ENCODE measurements at regions not wholly inside any gene's neighbourhood (a gene's known extent, or its start where the extent isn't known, plus 50 kb on each side); places are given as distances from the start of the nearest gene placed in this dataset.

DNA sequence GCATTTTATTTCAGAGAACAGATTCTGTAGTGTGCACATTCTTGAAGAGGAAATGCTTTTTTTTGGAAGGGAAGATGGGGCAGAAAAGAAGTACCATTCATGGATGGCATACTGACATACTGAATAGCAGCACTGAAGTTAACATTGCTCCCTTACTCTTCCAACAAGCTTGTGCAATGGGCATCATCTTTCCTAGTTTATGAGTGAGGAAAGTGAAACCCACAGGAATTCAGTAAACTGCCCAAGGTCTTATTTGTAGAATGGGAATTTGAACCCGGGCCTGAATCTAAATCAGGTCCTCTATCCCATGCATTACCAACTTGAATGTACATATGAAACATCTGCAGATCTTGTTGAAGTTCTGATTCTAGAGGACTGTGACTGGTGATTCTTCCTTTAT is 215.7 kb upstream of the FGGY start:
- Mint-ChIP-seq H3K9me3 (ENCODE audit: unreplicated experiment) (peaks cover 3% of the 10 kb centered on the region), H3K27ac (ENCODE audit: unreplicated experiment) (no peak overlapping the region), H3K4me3 (ENCODE audit: unreplicated experiment) (no peak overlapping the region), H3K4me1 (ENCODE audit: low read depth, unreplicated experiment) (peaks cover 33% of the 10 kb centered on the region), H3K36me3 (ENCODE audit: low read depth, unreplicated experiment) (no peaks in the 10 kb centered on the region), H3K27me3 (ENCODE audit: low read depth, unreplicated experiment) (no peaks in the 10 kb centered on the region)
- Histone ChIP-seq H2AFZ (ENCODE audit: low read depth, low read length) (no peak overlapping the region), H3K79me2 (ENCODE audit: insufficient read depth, low read length) (no peaks in the 10 kb centered on the region), H3K27ac (ENCODE audit: low read depth, low read length) (no peak overlapping the region), H3K4me2 (ENCODE audit: low read length) (no peak overlapping the region), H3K36me3 (ENCODE audit: insufficient read depth, low read length) (no peaks in the 10 kb centered on the region), H3K4me3 (ENCODE audit: insufficient read depth, low read depth, low read length) (no peak overlapping the region), H3K9me3 (ENCODE audit: insufficient read depth, low read depth, low read length) (no peaks in the 10 kb centered on the region), H3K4me1 (ENCODE audit: insufficient read depth, low read length) (peaks cover 23% of the 10 kb centered on the region), H4K20me1 (ENCODE audit: insufficient read depth, low read length) (no peaks in the 10 kb centered on the region), H3K9ac (ENCODE audit: low read length) (no peak overlapping the region), H3K27me3 (ENCODE audit: insufficient read depth, low read length) (no peaks in the 10 kb centered on the region)
- FAIRE-seq (no peak), DNase-seq (ENCODE audit: low read depth) (no peak)
- TF ChIP-seq, protein P1, sequence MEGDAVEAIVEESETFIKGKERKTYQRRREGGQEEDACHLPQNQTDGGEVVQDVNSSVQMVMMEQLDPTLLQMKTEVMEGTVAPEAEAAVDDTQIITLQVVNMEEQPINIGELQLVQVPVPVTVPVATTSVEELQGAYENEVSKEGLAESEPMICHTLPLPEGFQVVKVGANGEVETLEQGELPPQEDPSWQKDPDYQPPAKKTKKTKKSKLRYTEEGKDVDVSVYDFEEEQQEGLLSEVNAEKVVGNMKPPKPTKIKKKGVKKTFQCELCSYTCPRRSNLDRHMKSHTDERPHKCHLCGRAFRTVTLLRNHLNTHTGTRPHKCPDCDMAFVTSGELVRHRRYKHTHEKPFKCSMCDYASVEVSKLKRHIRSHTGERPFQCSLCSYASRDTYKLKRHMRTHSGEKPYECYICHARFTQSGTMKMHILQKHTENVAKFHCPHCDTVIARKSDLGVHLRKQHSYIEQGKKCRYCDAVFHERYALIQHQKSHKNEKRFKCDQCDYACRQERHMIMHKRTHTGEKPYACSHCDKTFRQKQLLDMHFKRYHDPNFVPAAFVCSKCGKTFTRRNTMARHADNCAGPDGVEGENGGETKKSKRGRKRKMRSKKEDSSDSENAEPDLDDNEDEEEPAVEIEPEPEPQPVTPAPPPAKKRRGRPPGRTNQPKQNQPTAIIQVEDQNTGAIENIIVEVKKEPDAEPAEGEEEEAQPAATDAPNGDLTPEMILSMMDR (IDR thresholded peaks at IDR 0.05; ENCODE audit: insufficient read depth, low read depth, low read length) = no peak
- no peak for TF ChIP-seq EZH2 (IDR thresholded peaks at IDR 0.05; ENCODE audit: insufficient read depth, low read length)

DNA sequence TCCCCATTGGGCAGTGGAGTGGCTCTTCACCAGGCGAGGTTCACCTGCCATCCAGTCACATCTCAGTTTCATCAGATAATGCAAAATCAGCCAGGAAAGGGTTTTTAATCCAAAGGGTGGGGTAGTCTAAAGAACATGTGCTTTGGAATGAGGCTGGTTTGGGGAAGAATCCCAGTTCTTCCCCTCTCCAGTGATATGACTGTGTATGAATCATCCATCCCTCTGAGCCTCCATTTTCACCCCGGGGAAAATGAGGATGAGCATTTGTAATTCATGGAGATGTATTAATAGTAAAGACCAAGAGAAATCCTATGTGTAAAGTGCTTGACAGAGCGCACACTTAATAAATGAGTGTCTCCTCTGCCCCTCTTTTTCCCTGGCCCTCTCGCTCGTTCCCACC is 215.1 kb upstream of the FGGY start:
- no peaks in the 10 kb centered on the region for H3K9me3 ChIP-seq (ENCODE audit: insufficient read depth, low read depth, low read length)
- no peaks in the 10 kb centered on the region for H3K27me3 ChIP-seq (ENCODE audit: insufficient read depth, low read length)
- peaks cover 33% of the 10 kb centered on the region for H3K4me1 Mint-ChIP-seq (ENCODE audit: low read depth, unreplicated experiment)
- no peaks in the 10 kb centered on the region for H3K79me2 ChIP-seq (ENCODE audit: insufficient read depth, low read length)
- H3K36me3 Mint-ChIP-seq (ENCODE audit: low read depth, unreplicated experiment) = no peaks in the 10 kb centered on the region
- H3K9ac ChIP-seq (ENCODE audit: low read length) = no peak overlapping the region
- no peak for TF ChIP-seq EZH2 (IDR thresholded peaks at IDR 0.05; ENCODE audit: insufficient read depth, low read length)
- TF ChIP-seq, protein P1 (IDR thresholded peaks at IDR 0.05; ENCODE audit: insufficient read depth, low read depth, low read length) = no peak
- H3K27ac Mint-ChIP-seq (ENCODE audit: unreplicated experiment) = no peak overlapping the region
- H3K4me3 Mint-ChIP-seq (ENCODE audit: unreplicated experiment) = no peak overlapping the region
- H3K4me1 ChIP-seq (ENCODE audit: insufficient read depth, low read length) = peaks cover 23% of the 10 kb centered on the region
- H3K36me3 ChIP-seq (ENCODE audit: insufficient read depth, low read length) = no peaks in the 10 kb centered on the region
- no peak for DNase-seq (ENCODE audit: low read depth)
- no peaks in the 10 kb centered on the region for H3K27me3 Mint-ChIP-seq (ENCODE audit: low read depth, unreplicated experiment)
- no peaks in the 10 kb centered on the region for H4K20me1 ChIP-seq (ENCODE audit: insufficient read depth, low read length)
- no peak for FAIRE-seq
- no peak overlapping the region for H3K27ac ChIP-seq (ENCODE audit: low read depth, low read length)
- no peak overlapping the region for H3K4me3 ChIP-seq (ENCODE audit: insufficient read depth, low read depth, low read length)
- H3K4me2 ChIP-seq (ENCODE audit: low read length) = no peak overlapping the region
- peaks cover 3% of the 10 kb centered on the region for H3K9me3 Mint-ChIP-seq (ENCODE audit: unreplicated experiment)
- H2AFZ ChIP-seq (ENCODE audit: low read depth, low read length) = no peak overlapping the region

DNA sequence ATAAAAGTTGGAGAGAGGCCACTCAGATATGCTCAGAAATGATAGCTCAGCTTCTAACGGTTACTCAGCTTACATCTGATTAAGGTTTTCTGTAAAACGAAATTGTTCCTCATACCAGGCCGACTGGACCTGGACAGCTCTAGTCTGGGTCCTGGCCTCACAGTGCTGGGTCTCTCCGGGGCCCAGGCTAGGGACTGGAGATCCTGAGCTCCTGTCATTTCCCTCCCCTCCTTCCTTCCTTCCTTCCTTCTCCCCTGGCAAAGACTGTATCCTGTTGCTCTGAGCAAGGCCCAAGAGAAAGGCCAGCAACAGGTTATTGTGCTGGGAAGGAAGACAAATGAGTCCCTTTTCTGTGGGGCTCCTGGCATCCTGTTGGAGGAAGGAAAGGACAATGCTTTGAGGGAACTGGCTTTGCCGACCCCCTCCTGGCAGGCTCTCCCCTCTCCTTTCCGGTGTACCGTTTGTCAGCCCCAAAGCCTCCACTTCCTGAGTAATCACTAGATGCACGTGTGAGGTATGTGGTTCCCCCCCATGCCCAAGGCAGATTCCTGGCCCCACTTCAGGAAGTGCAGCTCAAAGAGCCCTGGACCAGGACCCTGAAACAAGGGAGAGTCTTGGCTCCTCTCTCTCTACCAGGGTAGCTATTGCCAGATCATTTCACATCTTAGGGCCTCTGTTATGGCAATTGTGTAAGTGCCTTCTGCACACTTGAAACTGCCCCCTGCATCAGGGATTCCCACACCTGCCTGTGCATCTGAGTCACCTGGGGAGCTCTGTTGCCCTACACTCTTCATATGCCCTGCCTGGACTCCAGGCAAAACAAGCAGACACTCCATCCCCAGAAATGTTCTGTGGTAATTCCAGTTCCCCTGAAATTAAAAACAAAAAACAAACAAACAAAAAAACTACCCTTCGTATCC is 212.7 kb upstream of the FGGY start:
- peaks cover 19% of the 10 kb centered on the region for H3K4me1 Mint-ChIP-seq (ENCODE audit: low read depth, unreplicated experiment)
- peak; percentile 51 for DNase-seq (ENCODE audit: low read depth)
- TF ChIP-seq, protein P1 (IDR thresholded peaks at IDR 0.05; ENCODE audit: insufficient read depth, low read depth, low read length) = no peak
- TF ChIP-seq EZH2 (IDR thresholded peaks at IDR 0.05; ENCODE audit: insufficient read depth, low read length) = no peak
- Histone ChIP-seq H3K27ac (ENCODE audit: low read depth, low read length) (peak overlapping the region; percentile 24), H3K4me3 (ENCODE audit: insufficient read depth, low read depth, low read length) (no peak overlapping the region), H2AFZ (ENCODE audit: low read depth, low read length) (peak overlapping the region; percentile 70), H3K9ac (ENCODE audit: low read length) (peak overlapping the region; percentile 42), H3K79me2 (ENCODE audit: insufficient read depth, low read length) (no peaks in the 10 kb centered on the region), H3K4me2 (ENCODE audit: low read length) (peak overlapping the region; percentile 36), H3K4me1 (ENCODE audit: insufficient read depth, low read length) (peaks cover 19% of the 10 kb centered on the region), H4K20me1 (ENCODE audit: insufficient read depth, low read length) (no peaks in the 10 kb centered on the region), H3K27me3 (ENCODE audit: insufficient read depth, low read length) (no peaks in the 10 kb centered on the region), H3K9me3 (ENCODE audit: insufficient read depth, low read depth, low read length) (no peaks in the 10 kb centered on the region), H3K36me3 (ENCODE audit: insufficient read depth, low read length) (no peaks in the 10 kb centered on the region)
- no peak for FAIRE-seq
- H3K36me3 Mint-ChIP-seq (ENCODE audit: low read depth, unreplicated experiment) = no peaks in the 10 kb centered on the region
- H3K27me3 Mint-ChIP-seq (ENCODE audit: low read depth, unreplicated experiment) = no peaks in the 10 kb centered on the region
- H3K9me3 Mint-ChIP-seq (ENCODE audit: unreplicated experiment) = peaks cover 4% of the 10 kb centered on the region
- no peak overlapping the region for H3K27ac Mint-ChIP-seq (ENCODE audit: unreplicated experiment)
- no peak overlapping the region for H3K4me3 Mint-ChIP-seq (ENCODE audit: unreplicated experiment)

Data from astrocyte (in vitro differentiated cells and primary cell).